HUES64 (cell line): ENCODE measurements at regions not wholly inside any gene's neighbourhood (a gene's known extent, or its start where the extent isn't known, plus 50 kb on each side); places are given as distances from the start of the nearest gene placed in this dataset.

Experiments
- H3K27ac ChIP-seq: 2 replicates; pipeline ENCODE4 v1.7.0; 2013; ENCODE audit warnings: low read depth, low read length, inconsistent platforms
- H3K27me3 ChIP-seq: 2 replicates; pipeline ENCODE4 v1.6.1; 2013; ENCODE audit warnings: mild to moderate bottlenecking, low read length; ENCODE audit not compliant: insufficient read depth
- H3K36me3 ChIP-seq: 2 replicates; pipeline ENCODE4 v1.6.1; 2013; ENCODE audit warnings: mild to moderate bottlenecking, low read length; ENCODE audit not compliant: insufficient read depth
- H3K4me1 ChIP-seq: 2 replicates; pipeline ENCODE4 v1.6.1; 2013; ENCODE audit warnings: mild to moderate bottlenecking, low read length, moderate library complexity; ENCODE audit not compliant: insufficient read depth
- H3K4me3 ChIP-seq: 2 replicates; pipeline ENCODE4 v1.5.1; 2013; ENCODE audit warnings: mild to moderate bottlenecking, low read length, moderate library complexity
- H3K9ac ChIP-seq: 2 replicates; pipeline ENCODE4 v1.6.1; 2013; ENCODE audit warnings: mild to moderate bottlenecking, low read depth, low read length
- H3K9me3 ChIP-seq: 2 replicates; pipeline ENCODE4 v1.6.1; 2013; ENCODE audit warnings: low read depth, low read length; ENCODE audit not compliant: insufficient read depth
- WGBS: fragments of 150-250, 120-280 bp; methylation state at CpG from one replicate; pipeline ENCODE4 v1.1.7; 2013; ENCODE audit warnings: missing lambda C conversion rate; 5-methylcytosine and 5-hydroxymethylcytosine counted together

GRCh38 chr2:172216477-172216876 is 113.8 kb upstream of the DLX2 start:
- no peak overlapping the region for H3K27ac ChIP-seq
- WGBS, result 94% methylated on average over 6 of the region's 6 CpGs
- H3K9ac ChIP-seq, result no peak overlapping the region

GRCh38 chr2:172219201-172219600 is 116.5 kb upstream of the DLX2 start:
- Histone ChIP-seq H3K9me3 (no peaks in the 10 kb centered on the region), H3K9ac (no peak overlapping the region), H3K27ac (no peak overlapping the region), H3K4me1 (no peaks in the 10 kb centered on the region), H3K27me3 (no peaks in the 10 kb centered on the region), H3K4me3 (no peak overlapping the region), H3K36me3 (no peaks in the 10 kb centered on the region)
- 100% methylated on average over 1 of the region's 2 CpGs for WGBS

More at GRCh38 chr2:172216477-172216876, 113.8 kb upstream of the DLX2 start:
- no peaks in the 10 kb centered on the region for H3K27me3 ChIP-seq
- no peaks in the 10 kb centered on the region for H3K9me3 ChIP-seq
- H3K4me3 ChIP-seq, result no peak overlapping the region
- no peaks in the 10 kb centered on the region for H3K36me3 ChIP-seq
- H3K4me1 ChIP-seq, result peaks cover 11% of the 10 kb centered on the region

GRCh38 chr2:172220121-172220520 is 117.4 kb upstream of the DLX2 start:
- H3K4me1 ChIP-seq, result no peaks in the 10 kb centered on the region

GRCh38 chr2:172223601-172224054 is 120.9 kb upstream of the DLX2 start:
- no peaks in the 10 kb centered on the region for H3K27me3 ChIP-seq
- no peak overlapping the region for H3K4me3 ChIP-seq
- 87% methylated on average over 5 of the region's 5 CpGs for WGBS
- H3K9ac ChIP-seq, result no peak overlapping the region
- no peaks in the 10 kb centered on the region for H3K9me3 ChIP-seq
- H3K4me1 ChIP-seq, result no peaks in the 10 kb centered on the region
- H3K36me3 ChIP-seq, result no peaks in the 10 kb centered on the region
- no peak overlapping the region for H3K27ac ChIP-seq

More at GRCh38 chr2:172220121-172220520, 117.4 kb upstream of the DLX2 start:
- no peak overlapping the region for H3K9ac ChIP-seq
- H3K27me3 ChIP-seq, result no peaks in the 10 kb centered on the region
- no peak overlapping the region for H3K27ac ChIP-seq
- no peaks in the 10 kb centered on the region for H3K9me3 ChIP-seq
- no peak overlapping the region for H3K4me3 ChIP-seq
- no peaks in the 10 kb centered on the region for H3K36me3 ChIP-seq

GRCh38 chr2:172225786-172226185 is 123.1 kb upstream of the DLX2 start:
- Histone ChIP-seq H3K27ac (no peak overlapping the region), H3K9ac (no peak overlapping the region), H3K27me3 (no peaks in the 10 kb centered on the region), H3K9me3 (no peaks in the 10 kb centered on the region), H3K36me3 (no peaks in the 10 kb centered on the region), H3K4me1 (no peaks in the 10 kb centered on the region), H3K4me3 (no peak overlapping the region)
- 91% methylated on average over 3 of the region's 3 CpGs for WGBS

- Histone ChIP-seq H3K4me3 (no peak overlapping the region), H3K9ac (no peak overlapping the region), H3K4me1 (peaks cover 2% of the 10 kb centered on the region; the same call in 1 of the 2 replicates), H3K27ac (no peak overlapping the region), H3K27me3 (no peaks in the 10 kb centered on the region), H3K36me3 (no peaks in the 10 kb centered on the region), H3K9me3 (no peaks in the 10 kb centered on the region)
- 87% methylated on average over 9 of the region's 9 CpGs for WGBS
These were observed 123.8 kb upstream of the DLX2 start for GRCh38 chr2:172226244-172227061.

GRCh38 chr2:172227719-172228118 is 125.0 kb upstream of the DLX2 start:
- WGBS, result 87% methylated on average over 4 of the region's 4 CpGs
- Histone ChIP-seq H3K9me3 (no peaks in the 10 kb centered on the region), H3K9ac (no peak overlapping the region), H3K4me3 (no peak overlapping the region), H3K36me3 (no peaks in the 10 kb centered on the region), H3K4me1 (peaks cover 6% of the 10 kb centered on the region), H3K27me3 (no peaks in the 10 kb centered on the region), H3K27ac (no peak overlapping the region)

GRCh38 chr2:172228177-172228808 is 125.6 kb upstream of the DLX2 start:
- 92% methylated on average over 10 of the region's 10 CpGs for WGBS
- Histone ChIP-seq H3K36me3 (no peaks in the 10 kb centered on the region), H3K27ac (no peak overlapping the region), H3K4me3 (no peak overlapping the region), H3K9me3 (no peaks in the 10 kb centered on the region), H3K27me3 (no peaks in the 10 kb centered on the region; the same call in 1 of the 2 replicates), H3K9ac (no peak overlapping the region), H3K4me1 (peaks cover 9% of the 10 kb centered on the region)

GRCh38 chr2:172229125-172229524 is 126.4 kb upstream of the DLX2 start:
- peaks cover 14% of the 10 kb centered on the region for H3K4me1 ChIP-seq
- WGBS, result 92% methylated on average over 4 of the region's 4 CpGs

GRCh38 chr2:172230332-172230888 is 127.7 kb upstream of the DLX2 start:
- H3K9me3 ChIP-seq, result no peaks in the 10 kb centered on the region
- H3K27ac ChIP-seq, result no peak overlapping the region
- H3K9ac ChIP-seq, result no peak overlapping the region
- H3K36me3 ChIP-seq, result no peaks in the 10 kb centered on the region
- 77% methylated on average over 5 of the region's 5 CpGs for WGBS
- peaks cover 19% of the 10 kb centered on the region for H3K4me1 ChIP-seq
- H3K27me3 ChIP-seq, result peaks cover 20% of the 10 kb centered on the region
- no peak overlapping the region for H3K4me3 ChIP-seq

More at GRCh38 chr2:172229125-172229524, 126.4 kb upstream of the DLX2 start:
- Histone ChIP-seq H3K36me3 (no peaks in the 10 kb centered on the region), H3K4me3 (no peak overlapping the region), H3K27me3 (peaks cover 7% of the 10 kb centered on the region), H3K9me3 (no peaks in the 10 kb centered on the region), H3K9ac (no peak overlapping the region), H3K27ac (no peak overlapping the region)

GRCh38 chr2:172230889-172231401 is 128.2 kb upstream of the DLX2 start:
- no peaks in the 10 kb centered on the region for H3K9me3 ChIP-seq
- no peaks in the 10 kb centered on the region for H3K36me3 ChIP-seq
- WGBS, result 87% methylated on average over 6 of the region's 6 CpGs
- no peak overlapping the region for H3K9ac ChIP-seq
- peaks cover 24% of the 10 kb centered on the region for H3K4me1 ChIP-seq
- H3K27ac ChIP-seq, result no peak overlapping the region
- H3K4me3 ChIP-seq, result no peak overlapping the region
- peaks cover 25% of the 10 kb centered on the region for H3K27me3 ChIP-seq
